MV-4-11 (cell line): ENCODE measurements at regions not wholly inside any gene's neighbourhood (a gene's known extent, or its start where the extent isn't known, plus 50 kb on each side); places are given as distances from the start of the nearest gene placed in this dataset.
"Not testable (repeated sequence)": the region's sequence is repeated elsewhere in the genome, so short reads cannot be mapped to it uniquely, and the experiment has no call there.

Experiments
- DNase-seq: peaks from one replicate; lab custom pipeline; 2025; lab: John Stamatoyannopoulos, UW

DNA sequence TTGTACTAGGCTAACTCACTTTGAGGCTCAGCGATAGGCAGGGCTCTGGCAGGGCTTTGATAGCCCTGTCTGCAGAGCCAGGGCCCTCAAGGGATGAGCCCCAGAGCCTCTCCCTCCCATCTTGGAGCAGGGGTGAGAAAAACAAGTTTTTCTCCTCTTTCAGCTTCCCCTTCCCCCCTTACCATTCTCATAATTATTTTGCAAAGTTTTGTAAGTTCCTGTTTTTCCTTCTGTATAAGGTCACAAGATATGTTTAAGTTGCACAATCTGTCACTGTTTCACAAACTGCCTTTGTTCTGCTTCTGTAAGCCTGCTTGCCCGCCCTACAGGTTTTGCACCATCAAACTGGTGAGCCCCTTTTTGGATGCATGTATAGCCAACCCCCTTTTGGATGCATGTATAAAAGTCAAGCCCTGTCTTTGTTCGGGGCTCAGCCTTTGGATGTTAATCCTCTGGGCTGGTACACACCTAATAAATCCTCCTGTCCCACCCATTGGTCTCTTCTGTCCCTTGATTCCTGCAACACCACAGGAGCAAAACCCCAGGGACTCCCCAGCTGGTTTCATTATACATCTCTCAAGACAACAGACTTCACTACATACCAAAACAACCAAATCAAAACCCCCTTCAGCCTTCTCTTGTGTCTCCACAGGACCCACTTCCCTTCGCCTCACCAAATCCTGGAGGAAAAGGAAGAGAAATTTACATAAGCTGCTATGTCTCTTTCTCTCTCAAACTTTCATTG, 52.5 kb upstream of the RESF1 start:
- peak; percentile 99 for DNase-seq

DNA sequence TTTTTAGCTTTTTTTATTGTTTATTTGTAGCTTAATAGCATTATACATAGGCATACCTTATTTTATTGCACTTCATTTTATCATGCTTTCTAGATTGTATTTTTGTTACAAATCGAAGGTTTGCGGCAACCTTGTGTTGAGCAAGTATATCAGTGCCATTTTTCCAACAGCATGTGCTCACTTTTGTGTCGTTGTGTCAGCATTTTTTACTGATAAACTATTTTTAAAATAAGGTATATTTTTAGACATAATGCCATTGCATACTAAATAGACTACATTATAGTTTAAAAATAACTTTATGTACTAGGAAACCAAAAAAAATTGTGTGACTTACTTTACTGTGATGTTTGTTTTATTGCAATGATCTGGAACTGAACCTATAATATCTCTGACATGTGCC, 56.2 kb upstream of the RESF1 start:
- DNase-seq, result no peak

DNA sequence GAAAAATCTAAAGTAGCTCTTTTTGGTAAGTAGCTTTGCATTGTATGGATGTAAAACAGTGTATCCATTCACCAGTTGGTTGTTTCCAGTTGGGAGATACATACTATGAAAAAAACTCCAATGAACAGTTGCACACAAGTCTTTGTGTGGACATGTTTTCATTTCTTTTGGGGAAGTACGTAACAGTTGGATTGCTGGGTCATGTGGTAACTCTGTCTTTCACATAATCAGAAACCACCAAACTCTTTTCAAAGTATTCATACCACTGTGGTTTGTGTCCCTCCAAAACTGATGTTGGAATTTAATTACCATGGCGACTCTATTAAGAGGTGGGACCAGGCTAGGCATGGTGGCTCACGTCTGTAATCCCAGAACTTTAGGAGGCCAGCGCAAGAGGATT, 58.9 kb upstream of the RESF1 start:
- DNase-seq, result peak; percentile 87

DNA sequence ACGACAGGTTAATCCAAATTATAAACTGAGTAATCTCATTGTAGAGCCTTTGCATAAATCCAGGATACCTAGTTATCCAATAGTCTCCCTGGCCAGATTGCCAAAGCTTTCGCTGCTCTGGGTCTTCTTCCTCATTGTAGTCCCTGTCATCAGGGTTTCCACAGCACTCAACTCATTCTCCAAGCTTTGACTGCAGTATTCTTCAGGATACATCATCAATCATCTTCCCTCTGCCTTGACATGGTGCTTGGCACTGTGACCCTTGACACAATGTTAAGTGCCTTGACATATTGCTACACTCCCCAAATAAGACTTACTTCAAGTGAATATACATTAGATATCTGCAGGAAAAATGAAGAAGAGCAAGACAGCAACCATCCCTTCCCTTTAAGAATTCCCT, 60.1 kb upstream of the RESF1 start:
- peak; percentile 37 for DNase-seq

DNA sequence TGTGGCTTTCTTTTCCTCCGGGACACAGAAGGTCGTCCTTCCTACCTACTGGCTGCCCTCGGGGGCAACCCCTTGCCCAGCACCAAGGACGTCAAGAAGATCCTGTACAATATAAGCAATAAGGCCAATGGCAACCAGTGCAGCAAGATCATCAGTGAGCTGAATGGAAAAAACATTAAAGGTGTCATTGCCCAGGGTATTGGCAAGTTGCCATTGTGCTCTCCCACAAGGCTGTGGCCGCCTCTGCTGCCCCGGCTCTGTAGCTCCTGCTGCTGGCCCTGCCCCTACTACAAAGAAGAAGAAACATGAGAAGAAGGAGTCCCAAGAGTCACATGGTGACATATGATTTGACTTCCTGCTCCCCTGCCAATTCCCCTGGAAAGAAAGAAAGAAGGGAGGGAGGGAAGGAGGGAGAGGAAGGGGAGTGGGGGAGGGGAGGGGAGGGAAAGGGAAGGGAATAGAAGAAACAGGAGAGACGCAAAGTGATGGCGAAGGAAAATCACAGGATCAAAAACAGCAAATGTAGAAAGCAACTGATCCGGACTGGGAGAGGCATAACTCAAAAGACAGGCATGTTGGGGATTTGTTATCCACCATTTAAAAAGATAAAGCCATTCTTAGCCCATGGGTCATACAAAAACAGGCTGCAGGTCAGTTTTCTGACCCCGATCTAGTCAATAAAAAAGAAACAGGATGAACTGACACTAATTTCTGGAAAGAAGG, 61.3 kb upstream of the RESF1 start:
- peak; percentile 62 for DNase-seq

DNA sequence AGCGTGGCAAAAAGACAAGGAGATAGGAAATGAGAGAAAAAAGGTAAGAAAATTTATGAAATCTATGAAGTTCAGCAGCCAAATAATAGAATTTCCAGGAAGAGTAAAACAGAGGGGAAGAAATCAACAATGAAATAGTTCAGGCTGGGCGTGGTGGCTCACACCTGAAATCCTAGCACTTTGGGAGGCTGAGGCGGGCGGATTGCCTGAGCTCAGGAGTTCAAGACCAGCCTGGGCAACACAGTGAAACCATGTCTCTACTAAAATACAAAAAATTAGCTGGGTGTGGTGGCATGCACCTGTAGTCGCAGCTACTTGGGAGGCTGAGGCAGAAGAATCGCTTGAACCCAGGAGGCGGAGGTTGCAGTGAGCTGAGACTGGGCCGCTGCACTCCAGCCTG, 62.1 kb upstream of the RESF1 start:
- DNase-seq, result not testable (repeated sequence)

DNA sequence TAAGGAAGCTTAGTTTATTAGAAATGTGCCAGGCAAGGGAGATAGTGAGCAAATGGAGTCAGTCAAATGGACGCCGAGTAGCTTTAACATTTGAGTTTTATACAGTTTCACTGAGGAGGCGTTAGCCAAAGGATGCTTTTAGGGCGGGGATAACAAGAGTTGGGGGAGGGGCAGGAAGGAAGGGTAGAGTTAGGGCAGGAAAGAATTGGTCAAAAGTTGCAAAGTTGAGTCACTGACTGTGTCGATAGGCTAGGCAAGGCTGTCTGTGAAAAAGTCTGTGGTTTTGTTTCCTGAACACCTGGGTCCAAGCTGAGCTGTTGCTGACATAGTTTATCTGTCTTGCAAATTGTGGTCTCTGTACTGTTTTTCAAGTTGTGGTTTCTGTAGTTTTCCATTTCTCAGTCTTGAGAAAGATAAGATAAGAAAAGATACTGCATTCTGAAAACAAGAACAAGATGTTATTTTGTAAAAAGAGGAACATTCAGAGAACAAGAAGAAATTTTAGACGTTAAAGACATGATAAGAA, 62.6 kb upstream of the RESF1 start:
- DNase-seq, result peak; percentile 100

DNA sequence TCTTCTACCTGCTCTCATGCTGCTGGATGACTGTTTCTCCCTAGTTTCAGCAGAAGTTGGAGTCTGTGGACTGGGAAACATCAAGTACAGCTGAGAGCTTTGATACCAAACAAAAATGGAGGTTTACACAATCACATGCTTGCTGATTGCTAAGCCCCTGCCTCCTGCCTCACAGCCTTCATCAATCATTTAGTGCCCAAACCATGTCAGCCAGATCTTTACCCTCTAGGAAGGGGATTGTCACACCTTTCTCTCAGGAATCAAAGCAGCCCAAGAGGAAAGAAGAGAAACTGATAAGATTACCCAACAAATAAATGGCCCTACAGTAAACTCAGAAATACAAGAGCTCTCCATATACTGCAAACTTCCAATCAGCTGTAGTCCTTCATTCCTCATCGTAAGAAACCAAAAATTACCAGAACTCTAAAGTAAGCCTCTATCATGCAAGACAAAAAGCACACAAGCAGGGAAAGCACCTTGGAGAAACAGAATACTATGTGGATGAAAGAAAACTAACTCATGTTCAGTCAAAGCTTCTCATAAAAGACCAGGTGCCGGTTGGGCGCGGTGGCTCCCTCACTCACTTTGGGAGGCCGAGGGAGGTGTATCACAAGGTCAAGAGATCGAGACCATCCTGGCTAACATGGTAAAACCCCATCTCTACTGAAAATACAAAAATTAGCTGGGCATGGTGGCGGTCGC, 63.6 kb upstream of the RESF1 start:
- DNase-seq, result no peak

DNA sequence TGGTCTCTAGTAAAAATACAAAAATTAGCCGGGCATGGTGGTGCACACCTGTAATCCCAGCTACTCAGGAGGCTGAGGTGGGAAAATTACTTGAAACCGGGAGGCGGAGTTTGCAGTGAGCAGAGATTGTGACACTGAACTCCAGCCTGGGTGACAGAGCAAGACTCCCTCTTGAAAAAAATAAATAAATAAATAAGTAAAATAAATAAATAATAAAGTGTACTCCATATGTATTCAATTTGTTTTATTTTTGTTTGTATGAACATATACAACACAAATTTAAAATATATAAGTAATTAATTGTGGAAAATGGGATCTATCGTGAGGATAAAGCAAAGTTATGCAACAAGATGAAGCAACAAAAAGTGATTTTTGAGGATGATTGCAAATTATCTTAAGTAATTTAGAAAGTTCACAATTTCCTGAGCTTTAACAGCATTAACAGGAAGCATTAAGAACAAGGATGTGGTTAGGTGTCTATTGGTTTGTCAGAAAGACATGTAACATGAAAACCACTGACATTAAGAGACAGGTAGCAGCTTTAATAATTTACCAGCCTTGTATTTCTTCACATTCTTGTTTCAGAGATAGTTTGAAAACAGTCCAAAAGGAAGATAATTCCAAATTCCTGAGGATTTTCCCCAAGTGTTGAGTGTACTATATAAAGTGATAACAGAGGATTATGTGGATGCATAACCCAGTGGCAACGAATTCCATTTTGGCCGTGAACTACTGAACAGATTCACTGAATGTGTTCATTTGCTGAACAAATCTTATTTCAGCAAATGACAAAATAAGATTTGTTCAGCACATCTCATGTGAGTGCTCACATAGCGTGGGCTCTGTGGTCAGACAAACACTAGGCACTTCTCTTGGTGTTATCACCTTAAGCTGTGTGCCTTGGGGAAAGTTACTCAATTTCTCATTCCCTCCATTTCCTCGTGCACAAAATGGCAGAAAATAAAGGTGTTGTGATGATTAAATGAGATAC, 68.6 kb upstream of the RESF1 start:
- peak; percentile 79 for DNase-seq

DNA sequence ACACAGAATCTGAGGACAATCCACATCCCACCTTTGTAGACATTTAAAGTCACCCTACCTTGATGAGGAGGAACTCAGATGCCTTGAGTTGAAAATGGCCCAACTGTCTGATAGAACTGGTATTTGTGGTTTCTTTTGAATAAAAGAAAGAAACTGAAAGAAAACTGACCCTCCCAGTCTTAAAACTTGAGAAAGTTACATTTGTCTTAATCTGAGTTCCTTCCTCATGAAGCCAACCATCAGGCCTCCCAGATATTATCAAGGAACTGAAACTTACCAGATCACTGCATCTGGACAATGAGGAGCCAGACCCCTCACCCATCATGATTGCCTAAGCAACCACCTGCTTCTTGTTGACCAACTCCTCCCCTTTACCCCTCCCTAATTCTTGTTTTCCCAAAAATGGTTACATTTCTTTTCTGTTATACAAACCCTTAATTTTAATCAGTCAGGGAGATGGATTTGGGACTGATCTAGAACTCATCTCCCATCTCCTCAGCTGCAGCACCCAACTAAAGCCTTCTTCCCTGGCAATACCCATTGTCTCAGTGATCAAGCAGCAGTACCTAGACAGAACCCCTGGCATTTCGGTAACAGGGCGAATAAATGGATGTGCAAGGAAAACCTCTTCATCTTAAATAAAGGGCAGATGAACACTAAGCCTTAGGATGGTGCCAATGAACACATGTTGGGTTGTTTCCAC, 72.0 kb upstream of the RESF1 start:
- peak; percentile 98 for DNase-seq

DNA sequence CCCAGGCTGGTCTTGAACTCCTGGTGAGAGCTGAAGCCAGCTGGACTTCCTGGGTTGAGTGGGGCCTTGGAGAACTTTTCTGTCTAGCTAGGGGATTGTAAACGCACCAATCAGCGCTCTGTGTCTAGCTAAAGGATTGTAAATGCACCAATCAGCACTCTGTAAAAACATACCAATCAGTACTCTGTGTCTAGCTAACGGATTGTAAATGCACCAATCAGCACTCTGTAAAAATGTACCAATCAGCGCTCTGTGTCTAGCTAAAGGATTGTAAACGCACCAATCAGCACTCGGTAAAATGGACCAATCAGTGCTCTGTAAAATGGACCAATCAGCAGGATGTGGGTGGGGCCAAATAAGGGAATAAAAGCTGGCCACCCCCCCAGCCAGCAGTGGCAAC, 76.5 kb upstream of the RESF1 start:
- DNase-seq, result not testable (repeated sequence)

DNA sequence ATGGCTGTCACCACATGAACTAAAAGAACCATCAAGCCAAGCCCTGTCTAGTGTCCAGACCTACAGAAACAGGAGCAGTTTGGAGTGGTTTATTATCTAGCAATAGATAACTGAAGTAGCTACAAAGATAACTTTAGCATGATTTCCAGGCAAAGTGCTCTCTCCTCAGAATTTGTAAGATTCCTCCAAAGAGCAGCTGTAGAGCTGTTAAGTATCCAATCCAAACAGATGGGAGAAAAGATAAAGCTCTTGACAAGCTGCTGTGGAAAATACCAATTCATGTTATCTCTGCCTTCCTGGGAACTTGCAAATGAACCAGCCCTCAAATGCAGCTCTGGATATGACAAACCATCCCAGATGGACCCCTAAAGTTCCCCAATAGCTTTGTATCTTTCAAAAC, 78.9 kb upstream of the RESF1 start:
- DNase-seq, result no peak

DNA sequence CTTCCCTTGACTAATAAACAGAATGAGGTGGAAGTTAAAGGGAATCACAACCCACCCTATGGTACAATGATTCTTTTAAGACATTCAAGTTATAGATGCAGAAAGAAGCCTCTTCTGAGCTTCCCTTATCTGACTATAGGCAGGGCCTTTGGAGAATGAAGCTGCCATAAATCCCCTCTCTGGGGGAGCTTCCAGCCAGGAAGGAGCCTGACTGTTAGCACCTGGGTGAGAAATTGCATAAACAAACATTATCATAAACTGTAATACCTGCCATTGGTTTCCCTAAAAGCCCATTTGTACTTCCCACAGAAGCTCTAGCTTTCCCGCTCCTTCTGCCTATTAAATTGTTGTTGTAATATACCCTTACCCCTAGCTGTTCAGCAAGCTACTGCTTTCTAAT, 81.3 kb upstream of the RESF1 start:
- no peak for DNase-seq

DNA sequence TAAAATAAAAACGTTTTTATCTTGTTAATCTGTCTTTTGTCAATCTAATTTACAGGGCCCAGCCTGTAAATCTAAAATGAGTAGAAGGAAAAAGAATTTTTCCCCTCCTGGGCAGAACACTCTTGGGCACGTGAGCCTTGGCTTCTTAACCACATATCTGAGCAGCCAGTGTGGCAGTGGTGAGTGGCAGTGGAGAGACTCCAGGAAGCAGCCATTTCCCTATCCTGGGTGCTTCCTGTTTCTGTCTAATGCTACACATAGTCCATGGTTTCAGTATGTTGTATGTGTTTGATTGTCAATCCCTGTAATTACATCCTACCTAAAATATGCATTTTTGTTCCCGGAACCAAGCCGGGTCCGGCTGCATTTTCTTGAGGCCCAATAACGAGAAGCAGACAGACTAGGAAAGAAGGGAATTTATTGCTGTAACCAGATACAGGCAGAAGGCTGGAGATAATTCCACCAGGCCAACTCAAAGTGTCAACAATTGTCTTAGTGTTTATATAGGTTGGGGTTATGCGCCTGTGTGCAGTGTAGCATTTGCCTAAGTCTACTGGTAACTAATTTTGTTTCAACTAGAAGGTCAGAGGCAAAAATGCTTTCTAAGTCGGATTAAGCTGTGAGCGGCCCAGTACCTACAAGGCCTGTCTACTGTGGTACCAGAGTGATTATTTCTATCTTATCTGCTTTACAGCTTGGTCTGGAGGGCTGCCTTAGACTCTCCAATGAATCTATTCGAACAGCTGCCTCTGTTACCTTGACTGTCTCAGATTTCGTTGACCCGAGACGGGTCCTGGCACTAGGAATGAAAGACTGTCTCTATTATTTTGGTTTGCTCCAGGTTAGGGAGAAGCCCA, 82.4 kb upstream of the RESF1 start:
- DNase-seq, result peak; percentile 95

DNA sequence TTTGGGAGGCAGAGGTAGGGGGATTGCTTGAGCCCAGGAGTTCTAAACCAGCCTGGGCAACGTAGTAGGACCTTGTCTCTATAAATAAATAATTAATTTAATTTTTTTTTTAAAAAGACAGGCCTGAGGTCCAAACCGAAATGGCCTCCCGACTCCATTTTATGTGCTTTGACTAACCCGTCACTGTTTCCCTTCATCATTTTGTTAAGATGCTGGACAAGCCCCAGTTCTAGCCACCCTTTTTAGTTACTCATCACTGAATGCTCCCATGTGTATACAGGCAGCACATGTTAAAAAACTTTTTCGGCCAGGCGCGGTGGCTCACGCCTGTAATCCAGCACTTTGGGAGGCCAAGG, 83.6 kb upstream of the RESF1 start:
- no peak for DNase-seq

DNA sequence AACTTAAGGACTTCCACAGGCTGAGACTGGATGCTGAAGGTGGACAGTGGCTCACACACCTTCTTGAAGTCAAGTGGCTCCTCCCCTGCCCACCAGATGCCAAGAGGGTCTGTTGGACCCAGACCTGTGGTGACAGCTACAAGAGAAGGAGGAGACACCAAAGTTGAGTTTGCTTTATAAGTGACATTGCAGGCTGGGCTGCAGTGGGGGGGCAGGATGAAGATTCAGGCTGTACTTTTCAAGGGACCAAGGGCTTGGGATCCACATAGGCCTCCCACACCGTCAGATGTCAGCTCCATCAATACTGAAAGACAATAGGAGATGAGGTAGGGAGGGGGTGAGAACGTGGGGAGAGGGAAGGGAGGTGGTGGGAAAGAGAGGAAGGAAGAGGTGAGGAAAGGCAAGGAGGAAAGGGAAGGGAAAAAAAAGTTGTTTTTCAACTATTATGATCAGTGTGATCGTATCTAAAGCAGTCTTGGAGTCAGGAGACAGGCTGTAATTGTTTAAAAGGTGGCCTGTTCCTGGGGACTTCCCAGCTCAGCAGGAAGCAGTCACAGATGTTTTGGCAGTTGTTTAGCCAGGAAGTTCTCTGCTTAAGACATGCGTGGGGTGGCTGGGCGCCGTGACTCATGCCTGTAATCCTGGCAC, 84.1 kb upstream of the RESF1 start:
- DNase-seq, result peak; percentile 70

DNA sequence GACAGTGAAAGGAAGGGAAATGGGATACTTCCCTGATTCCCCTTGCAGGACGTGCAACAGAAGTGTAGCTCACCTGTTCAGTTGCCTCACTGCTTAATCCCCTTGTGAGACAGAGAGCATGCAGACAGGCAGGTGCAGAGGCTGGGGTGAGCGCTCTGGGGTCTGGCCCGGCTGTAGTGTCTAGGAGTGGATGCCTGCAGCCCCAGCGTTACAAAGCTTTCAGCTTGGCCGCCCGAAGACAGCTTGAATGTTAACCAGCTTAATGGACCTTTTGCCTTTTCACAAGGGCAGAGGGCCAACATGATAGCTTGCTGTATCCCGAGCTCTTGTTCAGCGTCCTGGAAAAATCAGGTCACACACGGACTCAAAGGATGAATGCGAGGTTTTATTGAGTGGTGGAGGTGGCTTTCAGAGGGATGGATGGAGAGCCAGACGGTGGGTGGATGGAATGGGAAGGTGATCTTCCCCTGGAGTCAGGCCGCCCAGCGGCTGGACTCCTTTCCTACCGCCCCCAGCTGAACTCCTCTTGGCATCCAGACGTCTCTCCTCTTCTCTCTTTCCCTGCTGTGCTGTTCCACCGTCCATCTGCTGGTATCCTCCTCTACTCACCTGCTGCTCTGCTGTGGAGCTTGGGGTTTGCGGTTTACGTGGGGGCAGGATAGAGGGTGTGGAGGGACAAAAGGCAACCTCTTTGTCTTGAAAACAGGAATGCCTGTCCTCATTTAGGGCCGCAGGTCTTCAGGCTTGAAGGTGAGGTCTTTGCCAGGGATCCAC, 86.2 kb upstream of the RESF1 start:
- no peak for DNase-seq

DNA sequence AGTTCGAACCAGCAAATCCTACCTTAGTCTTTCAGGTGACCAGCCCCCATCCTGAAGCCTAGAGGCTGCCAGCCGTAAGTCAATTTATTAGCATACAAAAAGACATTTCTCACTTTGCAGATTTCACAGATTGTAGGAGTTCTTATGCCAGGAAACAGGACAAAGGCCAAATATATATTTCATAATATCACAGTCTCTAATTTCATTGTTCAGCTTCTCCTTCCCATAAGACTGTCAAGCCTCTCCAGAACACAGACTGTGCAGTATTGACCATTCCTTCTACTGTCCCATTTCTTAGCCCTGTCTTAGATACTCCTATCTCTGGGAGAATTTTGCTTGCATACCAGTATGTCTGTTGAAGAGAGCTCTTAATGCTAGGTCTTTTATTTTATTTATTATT, 89.2 kb upstream of the RESF1 start:
- no peak for DNase-seq

DNA sequence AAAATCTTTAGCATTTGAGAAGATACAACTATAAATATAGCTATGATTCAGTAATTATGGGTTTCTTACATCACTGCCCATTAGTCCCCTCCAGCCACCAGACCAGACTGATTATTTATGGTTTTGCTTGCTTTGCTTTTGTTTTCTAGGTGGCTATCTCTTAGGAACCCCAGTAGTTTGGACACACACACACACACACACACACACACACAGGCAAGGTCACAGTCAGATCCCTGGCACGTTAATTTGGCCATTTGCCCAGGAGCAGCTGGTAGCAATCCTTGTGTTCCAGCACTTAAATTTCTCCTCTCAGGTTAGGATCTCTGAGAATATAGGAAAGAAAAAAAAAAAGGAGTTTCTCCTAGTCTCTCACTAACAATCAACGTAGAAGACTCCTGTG, 90.2 kb upstream of the RESF1 start:
- no peak for DNase-seq
